Small intestine (tissue), 7 donors: ENCODE measurements at regions not wholly inside any gene's neighbourhood (a gene's known extent, or its start where the extent isn't known, plus 50 kb on each side); places are given as distances from the start of the nearest gene placed in this dataset.

Source experiments
- DNase-seq, 2 donors: peaks; one replicate each; pipeline versions ENCODE4 v3.0.0 to v3.0.0-alpha.2; 2013
- FAIRE-seq: peaks from 2 replicates; lab custom pipeline; 2012; peaks lifted over from hg19 to GRCh38; lab: Jason Lieb, UNC
- H3K27ac ChIP-seq, 3 donors: one replicate each; pipeline ENCODE4 v1.5.1; 2013; ENCODE audit warnings: low read length in 2 of 3, mild to moderate bottlenecking in 2 of 3, control low read depth in 1 of 3, inconsistent platforms in 1 of 3, low read depth in 1 of 3, moderate library complexity in 1 of 3
- H3K27me3 ChIP-seq, 3 donors: one replicate each; pipeline ENCODE4 v1.6.1; 2013; ENCODE audit warnings: low read length in 3 of 3, inconsistent platforms in 1 of 3; ENCODE audit not compliant: control insufficient read depth in 3 of 3, insufficient read depth in 3 of 3
- H3K36me3 ChIP-seq, 3 donors: one replicate each; pipeline ENCODE4 v1.6.1; 2013; ENCODE audit warnings: low read length in 3 of 3, inconsistent platforms in 1 of 3, low read depth in 1 of 3, mild to moderate bottlenecking in 1 of 3, moderate library complexity in 1 of 3; ENCODE audit not compliant: control insufficient read depth in 3 of 3, insufficient read depth in 2 of 3
- H3K4me1 ChIP-seq, 3 donors: one replicate each; pipeline ENCODE4 v1.6.1; 2013; ENCODE audit warnings: low read length in 2 of 3, inconsistent platforms in 1 of 3, low read depth in 1 of 3, mild to moderate bottlenecking in 1 of 3, moderate library complexity in 1 of 3; ENCODE audit not compliant: control insufficient read depth in 3 of 3, insufficient read depth in 2 of 3
- H3K4me3 ChIP-seq, 3 donors: one replicate each; pipeline ENCODE4 v1.5.1; 2013; ENCODE audit warnings: low read length in 3 of 3, control low read depth in 1 of 3, inconsistent platforms in 1 of 3, low read depth in 1 of 3, mild to moderate bottlenecking in 1 of 3, moderate library complexity in 1 of 3
- H3K9me3 ChIP-seq, 2 donors: one replicate each; pipeline ENCODE4 v1.6.1; 2013; ENCODE audit warnings: low read depth in 1 of 2, low read length in 1 of 2; ENCODE audit not compliant: control insufficient read depth in 2 of 2, insufficient read depth in 1 of 2
- WGBS, 3 donors: extraction: QIAGEN DNeasy Blood & Tissue Kit; methylation state at CpG; one replicate each; pipeline ENCODE4 v1.1.7; 2013; 5-methylcytosine and 5-hydroxymethylcytosine counted together
- donor health status: healthy with polysubstance abuse.
- donor health status: control.
- donor health status: control.
- donor health status: Bipolar disorder and iron deficiency.
- donor health status: healthy.

- no peak overlapping the region for H3K4me3 ChIP-seq
- no peak for FAIRE-seq
- 80 to 87% (median 81%) methylated on average over 3 of the region's 3 CpGs for WGBS, 3 donors
- H3K36me3 ChIP-seq: no peaks in the 10 kb centered on the region
- no peaks in the 10 kb centered on the region for H3K27me3 ChIP-seq
- no peak for DNase-seq
- H3K9me3 ChIP-seq: peaks cover 0 to 17% of the 10 kb centered on the region in 2 donors
- no peak overlapping the region for H3K27ac ChIP-seq
- H3K4me1 ChIP-seq: no peaks in the 10 kb centered on the region
Measured at GRCh38 chr1:239944666-239945065, 147.0 kb upstream of the FMN2 start.

- 69 to 85% (median 80%) methylated on average over 2 of the region's 2 CpGs for WGBS, 3 donors
- no peak overlapping the region for H3K27ac ChIP-seq
- H3K27me3 ChIP-seq: no peaks in the 10 kb centered on the region
- DNase-seq (no peak), FAIRE-seq (no peak)
- no peaks in the 10 kb centered on the region for H3K36me3 ChIP-seq
- peaks cover 0 to 11% of the 10 kb centered on the region in 2 donors for H3K9me3 ChIP-seq
- peaks cover 0 to 8% (median 0%) of the 10 kb centered on the region in 3 donors for H3K4me1 ChIP-seq
- no peak overlapping the region for H3K4me3 ChIP-seq
Measured at GRCh38 chr1:239947801-239948200, 143.9 kb upstream of the FMN2 start.

GRCh38 chr1:239951511-239952140 lies 140.1 kb upstream of the FMN2 start:
- DNase-seq: peak; percentile 76 to 81
- H3K4me1 ChIP-seq: peaks cover 0 to 11% (median 0%) of the 10 kb centered on the region in 3 donors
- H3K9me3 ChIP-seq: no peaks in the 10 kb centered on the region
- FAIRE-seq: peak; percentile 77
- no peaks in the 10 kb centered on the region for H3K36me3 ChIP-seq
- no peak overlapping the region for H3K4me3 ChIP-seq
- H3K27me3 ChIP-seq: no peaks in the 10 kb centered on the region
- WGBS, 3 donors: 33 to 44% (median 40%) methylated on average over 3 of the region's 3 CpGs
- H3K27ac ChIP-seq: peak overlapping the region in 1 of 3 donors; percentile 17

- FAIRE-seq: no peak
- H3K27me3 ChIP-seq: no peaks in the 10 kb centered on the region
- no peak overlapping the region for H3K4me3 ChIP-seq
- H3K4me1 ChIP-seq: peaks cover 0 to 11% (median 0%) of the 10 kb centered on the region in 3 donors
- DNase-seq: peak in 1 of 2 donors; percentile 29
- 65 to 78% (median 71%) methylated on average over 10 of the region's 10 CpGs for WGBS, 3 donors
- H3K9me3 ChIP-seq: no peaks in the 10 kb centered on the region
- H3K36me3 ChIP-seq: no peaks in the 10 kb centered on the region
- H3K27ac ChIP-seq: peak overlapping the region in 1 of 3 donors; percentile 17
Measured at GRCh38 chr1:239952348-239953308, 139.1 kb upstream of the FMN2 start.

GRCh38 chr1:239954836-239955235 lies 136.8 kb upstream of the FMN2 start:
- Histone ChIP-seq H3K4me3 (no peak overlapping the region), H3K27me3 (no peaks in the 10 kb centered on the region), H3K9me3 (no peaks in the 10 kb centered on the region), H3K36me3 (no peaks in the 10 kb centered on the region), H3K4me1 (peaks cover 0 to 11% (median 0%) of the 10 kb centered on the region in 3 donors), H3K27ac (no peak overlapping the region)
- 75 to 86% (median 83%) methylated on average over 15 to 18 of the region's 18 CpGs for WGBS, 3 donors
- DNase-seq (no peak), FAIRE-seq (no peak)

GRCh38 chr1:239955431-239955830 lies 136.3 kb upstream of the FMN2 start:
- Histone ChIP-seq H3K4me3 (no peak overlapping the region), H3K27ac (no peak overlapping the region), H3K9me3 (no peaks in the 10 kb centered on the region), H3K27me3 (no peaks in the 10 kb centered on the region), H3K4me1 (peaks cover 0 to 11% (median 0%) of the 10 kb centered on the region in 3 donors), H3K36me3 (no peaks in the 10 kb centered on the region)
- 84 to 94% (median 89%) methylated on average over 12 of the region's 12 CpGs for WGBS, 3 donors
- no peak for DNase-seq
- no peak for FAIRE-seq

- no peak for FAIRE-seq
- no peak overlapping the region for H3K4me3 ChIP-seq
- no peaks in the 10 kb centered on the region for H3K27me3 ChIP-seq
- H3K4me1 ChIP-seq: peaks cover 0 to 11% (median 0%) of the 10 kb centered on the region in 3 donors
- WGBS, 3 donors: 58 to 82% (median 73%) methylated on average over 6 of the region's 6 CpGs
- no peaks in the 10 kb centered on the region for H3K36me3 ChIP-seq
- DNase-seq: no peak
- H3K9me3 ChIP-seq: no peaks in the 10 kb centered on the region
- H3K27ac ChIP-seq: no peak overlapping the region
Measured at GRCh38 chr1:239956263-239956662, 135.4 kb upstream of the FMN2 start.

- Histone ChIP-seq H3K27me3 (no peaks in the 10 kb centered on the region), H3K36me3 (no peaks in the 10 kb centered on the region), H3K27ac (no peak overlapping the region), H3K4me3 (no peak overlapping the region), H3K9me3 (no peaks in the 10 kb centered on the region), H3K4me1 (peaks cover 0 to under 1% (median 0%) of the 10 kb centered on the region in 3 donors)
- 57 to 70% (median 65%) methylated on average over 4 of the region's 4 CpGs for WGBS, 3 donors
- no peak for FAIRE-seq
- no peak for DNase-seq
Measured at GRCh38 chr1:239958063-239958462, 133.6 kb upstream of the FMN2 start.
